SKM-1 treated with dmso at 0.1 percent for 144 hours (cell line): ENCODE measurements at regions not wholly inside any gene's neighbourhood (a gene's known extent, or its start where the extent isn't known, plus 50 kb on each side); places are given as distances from the start of the nearest gene placed in this dataset.
A peak's percentile ranks its signal among the peaks of the same experiment; 100 is the strongest.

Experiments
- DNase-seq: peaks from one replicate; lab custom pipeline; 2025; ENCODE audit not compliant: unreplicated experiment; lab: John Stamatoyannopoulos, UW

DNA sequence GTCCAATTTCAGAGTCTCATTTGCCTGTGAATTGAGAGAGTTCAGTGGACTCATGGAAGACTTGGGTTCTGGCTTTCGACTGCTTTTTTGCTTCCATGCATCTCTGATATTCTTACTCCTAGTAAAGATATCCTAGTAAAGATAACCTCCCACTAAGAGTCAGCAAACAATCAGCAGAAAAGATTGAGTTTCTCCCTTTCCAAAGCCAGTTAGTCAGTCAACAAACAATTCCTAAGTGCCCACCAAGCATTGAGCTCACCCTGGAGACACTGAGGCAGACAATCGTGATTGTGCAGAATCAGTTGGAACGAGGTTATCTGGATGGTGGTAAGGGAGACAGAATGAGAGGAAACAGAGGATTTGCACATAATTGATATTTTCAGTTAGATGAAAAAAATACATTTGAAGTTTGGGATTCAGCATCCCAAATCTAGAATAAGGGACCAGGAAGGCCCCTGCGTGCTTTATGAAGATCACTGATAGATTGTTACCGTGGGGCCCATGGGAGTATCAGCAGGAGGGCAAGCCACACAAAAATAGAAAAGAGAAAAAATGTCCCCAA, 99.7 kb upstream of the SLC38A2 start:
- no peak for DNase-seq

GRCh38 chr12:46471404-46471803, 98.8 kb upstream of the SLC38A2 start:
- no peak for DNase-seq

- DNase-seq, result no peak
Measured at GRCh38 chr12:46470975-46471374, 98.4 kb upstream of the SLC38A2 start.

GRCh38 chr12:46470036-46470627, 97.6 kb upstream of the SLC38A2 start:
- DNase-seq, result no peak

GRCh38 chr12:46468813-46469212, 96.2 kb upstream of the SLC38A2 start:
- DNase-seq, result no peak

DNA sequence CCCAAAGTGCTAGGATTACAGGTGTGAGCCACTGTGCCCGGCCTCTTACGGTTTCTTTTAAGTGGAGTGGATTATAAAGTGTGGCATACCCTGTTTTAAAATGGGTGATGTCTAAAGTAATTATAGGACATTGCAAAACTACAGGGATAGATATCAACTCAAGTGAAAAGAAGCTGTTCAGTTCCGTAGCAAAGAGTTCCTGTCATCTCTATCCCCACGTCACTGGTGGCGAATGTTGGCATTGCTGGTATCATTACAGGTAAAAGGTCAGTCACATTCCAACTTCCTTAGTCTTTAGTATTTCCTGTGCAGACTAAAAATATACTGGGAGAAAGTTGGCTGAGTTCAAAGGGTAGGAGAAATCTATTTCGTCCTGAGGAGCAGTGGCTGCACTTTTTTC, 95.6 kb upstream of the SLC38A2 start:
- no peak for DNase-seq

GRCh38 chr12:46465307-46465706, 92.7 kb upstream of the SLC38A2 start:
- DNase-seq, result no peak

DNA sequence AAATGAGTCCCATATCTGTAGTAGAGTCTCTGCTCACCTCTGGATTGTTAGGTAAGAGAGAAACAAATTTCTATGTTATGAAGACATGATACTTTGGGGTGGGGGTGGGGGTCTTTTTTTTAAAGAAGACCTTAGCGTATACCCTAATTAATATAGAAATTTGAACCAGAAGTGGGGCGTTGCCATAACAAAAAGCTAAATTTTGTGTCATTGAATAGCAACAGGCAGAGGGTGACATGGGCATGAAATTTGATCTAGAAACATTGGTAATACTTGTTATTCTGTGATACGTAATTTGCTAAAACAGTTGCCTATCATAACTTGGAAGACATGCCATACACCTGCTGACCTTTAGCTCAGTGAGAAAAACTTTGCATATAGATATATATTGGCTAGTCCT, 92.3 kb upstream of the SLC38A2 start:
- no peak for DNase-seq

DNA sequence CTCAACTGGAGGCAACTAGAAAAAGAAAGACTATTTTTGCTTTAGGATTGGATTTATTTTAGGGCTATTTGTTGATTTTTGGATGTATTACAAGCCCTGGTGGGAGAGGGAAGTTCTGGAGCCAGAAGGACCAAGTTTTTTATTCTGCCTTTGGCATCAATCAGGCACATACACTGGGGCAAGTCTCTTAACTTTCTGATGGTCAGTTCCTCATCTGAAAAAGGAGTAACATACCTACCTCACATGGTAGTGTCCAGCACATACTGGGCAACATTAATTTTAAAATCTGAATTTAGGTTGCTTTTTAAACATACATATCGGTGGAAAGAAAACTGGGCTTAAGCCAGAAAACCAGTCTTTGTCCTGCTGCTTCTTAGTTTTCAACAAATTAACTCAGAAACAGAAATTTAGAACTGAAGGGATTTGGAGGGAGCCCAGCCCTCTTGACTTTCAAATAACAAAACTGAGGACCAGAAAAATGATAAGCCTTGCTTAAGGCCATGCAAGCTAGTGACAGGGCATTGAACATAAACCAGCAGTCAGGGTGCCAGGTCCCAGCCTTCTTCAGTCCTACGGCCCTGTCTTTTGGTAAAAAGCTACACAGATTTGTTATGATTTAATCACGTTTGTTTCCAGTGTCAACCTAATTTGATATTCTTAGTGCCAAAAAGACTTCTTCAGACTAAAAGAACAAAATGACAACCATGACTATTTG, 90.2 kb upstream of the SLC38A2 start:
- no peak for DNase-seq

- DNase-seq, result no peak
Measured at GRCh38 chr12:46461907-46462640, 89.5 kb upstream of the SLC38A2 start.

DNA sequence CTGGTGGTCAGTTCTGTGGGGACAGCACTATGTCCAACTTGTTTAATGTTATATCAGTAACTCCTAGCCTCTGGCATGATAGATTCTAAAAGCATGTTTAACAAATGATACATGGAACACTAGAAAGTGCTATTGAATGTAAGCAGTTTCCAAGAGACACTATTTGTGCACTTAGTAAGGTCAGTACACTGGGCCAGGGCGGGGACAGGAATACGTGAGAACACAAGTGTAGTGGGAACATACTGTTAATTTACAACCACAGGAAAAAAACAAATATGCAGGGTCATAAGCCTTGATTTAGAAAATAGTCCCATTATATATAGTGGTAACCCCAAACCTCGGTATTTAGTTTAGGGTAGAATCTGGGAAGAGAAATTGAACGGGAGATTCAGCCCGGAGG, 88.9 kb upstream of the SLC38A2 start:
- no peak for DNase-seq

GRCh38 chr12:46460682-46461210, 88.2 kb upstream of the SLC38A2 start:
- no peak for DNase-seq

- DNase-seq, result peak; percentile 34
Measured at GRCh38 chr12:46459861-46460545, 87.4 kb upstream of the SLC38A2 start.

DNA sequence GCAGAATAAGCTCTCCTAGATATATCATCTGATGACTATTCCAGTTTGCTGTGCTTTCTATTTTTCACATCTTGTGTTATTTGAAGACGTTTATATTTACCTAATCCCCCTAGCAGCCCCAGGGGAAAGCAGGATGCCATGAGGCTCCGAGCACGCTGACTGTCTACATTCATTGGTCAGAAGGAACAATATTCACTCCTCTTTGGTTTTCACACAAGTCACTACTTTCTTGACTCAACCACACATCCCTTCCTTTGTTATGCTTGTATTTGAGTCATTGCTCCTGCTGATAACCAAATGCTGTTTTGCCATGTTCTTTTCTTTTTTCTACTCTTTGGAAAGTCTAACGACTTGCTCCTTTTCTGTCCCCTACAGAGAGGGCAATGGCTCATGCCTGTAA, 86.5 kb upstream of the SLC38A2 start:
- no peak for DNase-seq

GRCh38 chr12:46458500-46459102, 86.0 kb upstream of the SLC38A2 start:
- no peak for DNase-seq

GRCh38 chr12:46457958-46458357, 85.4 kb upstream of the SLC38A2 start:
- DNase-seq, result no peak

- DNase-seq, result no peak
Measured at GRCh38 chr12:46456356-46457334, 84.1 kb upstream of the SLC38A2 start.

DNA sequence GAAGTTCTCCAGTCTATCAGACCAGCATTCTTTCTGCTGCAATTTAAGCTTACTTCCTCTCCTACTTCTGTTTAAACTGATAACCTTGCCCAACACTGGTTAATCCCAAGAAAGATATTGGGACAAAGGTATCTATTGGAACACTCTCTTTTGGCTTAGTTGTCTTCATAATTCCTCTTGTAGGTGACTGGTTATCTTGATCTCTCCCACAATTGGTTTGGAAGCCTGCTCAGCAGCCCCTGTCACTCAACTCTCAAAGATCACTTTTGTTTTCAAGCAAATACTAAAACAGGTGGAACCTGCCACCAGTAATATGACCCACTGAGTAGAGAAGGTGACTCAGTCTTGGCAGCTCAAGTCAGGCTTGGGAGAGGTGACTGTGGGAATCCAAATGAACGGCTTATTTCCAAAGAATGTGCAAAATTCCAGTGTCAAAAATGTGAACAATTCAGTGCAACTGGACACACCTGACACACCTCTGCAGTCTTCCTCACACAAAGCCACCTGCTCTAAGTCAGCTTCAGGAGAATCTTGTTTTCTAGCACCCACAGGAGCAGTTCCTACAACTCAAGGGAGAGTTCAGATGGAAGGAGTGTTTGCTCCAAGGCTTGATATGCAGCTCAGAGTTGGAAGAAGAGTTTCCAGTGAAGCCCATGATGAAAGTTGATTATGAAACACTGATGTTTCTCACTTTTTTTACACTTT, 83.2 kb upstream of the SLC38A2 start:
- DNase-seq, result no peak

- no peak for DNase-seq
Measured at GRCh38 chr12:46454981-46455380, 82.4 kb upstream of the SLC38A2 start.
